HUES6 (cell line): ENCODE measurements at regions not wholly inside any gene's neighbourhood (a gene's known extent, or its start where the extent isn't known, plus 50 kb on each side); places are given as distances from the start of the nearest gene placed in this dataset.

Source experiments
- H3K27ac ChIP-seq: 2 replicates; pipeline ENCODE4 v1.7.0; 2013; ENCODE audit warnings: low read depth, mild to moderate bottlenecking, low read length, inconsistent platforms
- H3K27me3 ChIP-seq: 2 replicates; pipeline ENCODE4 v1.6.1; 2013; ENCODE audit warnings: low read length; ENCODE audit not compliant: control insufficient read depth, insufficient read depth
- H3K36me3 ChIP-seq: 2 replicates; pipeline ENCODE4 v1.6.1; 2013; ENCODE audit warnings: low read length; ENCODE audit not compliant: control insufficient read depth, insufficient read depth
- H3K4me1 ChIP-seq: 2 replicates; pipeline ENCODE4 v1.6.1; 2013; ENCODE audit warnings: low read length; ENCODE audit not compliant: control insufficient read depth, insufficient read depth
- H3K4me3 ChIP-seq: 2 replicates; pipeline ENCODE4 v1.5.1; 2013; ENCODE audit warnings: low read depth, low read length
- H3K9ac ChIP-seq: one replicate; pipeline ENCODE4 v1.6.1; 2013; ENCODE audit warnings: mild to moderate bottlenecking, low read length
- H3K9me3 ChIP-seq: 2 replicates; pipeline ENCODE4 v1.6.1; 2013; ENCODE audit warnings: low read depth, low read length; ENCODE audit not compliant: control insufficient read depth, insufficient read depth

GRCh38 chr12:31846405-31846804 lies 112.8 kb upstream of the RESF1 start:
- H3K27ac ChIP-seq = no peak overlapping the region
- no peak overlapping the region for H3K9ac ChIP-seq
- peaks cover 74% of the 10 kb centered on the region for H3K9me3 ChIP-seq
- no peaks in the 10 kb centered on the region for H3K4me1 ChIP-seq
- H3K4me3 ChIP-seq = no peak overlapping the region
- H3K36me3 ChIP-seq = no peaks in the 10 kb centered on the region; the same call in 1 of the 2 replicates
- H3K27me3 ChIP-seq = no peaks in the 10 kb centered on the region

- Histone ChIP-seq H3K9ac (no peak overlapping the region), H3K9me3 (peaks cover 67% of the 10 kb centered on the region), H3K27ac (no peak overlapping the region), H3K4me3 (no peak overlapping the region), H3K27me3 (no peaks in the 10 kb centered on the region), H3K36me3 (no peaks in the 10 kb centered on the region; the same call in 1 of the 2 replicates), H3K4me1 (no peaks in the 10 kb centered on the region)
These were observed 113.4 kb upstream of the RESF1 start for GRCh38 chr12:31845613-31846322.

- H3K27me3 ChIP-seq = no peaks in the 10 kb centered on the region
- H3K4me1 ChIP-seq = no peaks in the 10 kb centered on the region
- H3K9me3 ChIP-seq = peaks cover 50% of the 10 kb centered on the region
- H3K9ac ChIP-seq = no peak overlapping the region
- H3K4me3 ChIP-seq = no peak overlapping the region
- H3K27ac ChIP-seq = no peak overlapping the region
- no peaks in the 10 kb centered on the region; the same call in 1 of the 2 replicates for H3K36me3 ChIP-seq
These were observed 114.7 kb upstream of the AMN1 start for GRCh38 chr12:31843398-31844095.

- H3K36me3 ChIP-seq = no peaks in the 10 kb centered on the region
- H3K4me1 ChIP-seq = no peaks in the 10 kb centered on the region
- no peak overlapping the region for H3K27ac ChIP-seq
- no peak overlapping the region for H3K4me3 ChIP-seq
- no peaks in the 10 kb centered on the region for H3K27me3 ChIP-seq
- peaks cover 28% of the 10 kb centered on the region for H3K9me3 ChIP-seq
- no peak overlapping the region for H3K9ac ChIP-seq
These were observed 109.1 kb upstream of the AMN1 start for GRCh38 chr12:31837913-31838312.

GRCh38 chr12:31835276-31835882 lies 106.6 kb upstream of the AMN1 start:
- Histone ChIP-seq H3K27me3 (no peaks in the 10 kb centered on the region), H3K9ac (no peak overlapping the region), H3K4me3 (no peak overlapping the region), H3K4me1 (no peaks in the 10 kb centered on the region), H3K9me3 (peaks cover 36% of the 10 kb centered on the region), H3K36me3 (no peaks in the 10 kb centered on the region), H3K27ac (no peak overlapping the region)

- Histone ChIP-seq H3K4me1 (no peaks in the 10 kb centered on the region), H3K27me3 (no peaks in the 10 kb centered on the region), H3K9ac (no peak overlapping the region), H3K36me3 (no peaks in the 10 kb centered on the region), H3K4me3 (no peak overlapping the region), H3K27ac (no peak overlapping the region), H3K9me3 (peaks cover 36% of the 10 kb centered on the region)
These were observed 105.3 kb upstream of the AMN1 start for GRCh38 chr12:31834150-31834549.

GRCh38 chr12:31832740-31833729 lies 104.2 kb upstream of the AMN1 start:
- no peaks in the 10 kb centered on the region for H3K36me3 ChIP-seq
- no peaks in the 10 kb centered on the region for H3K27me3 ChIP-seq
- H3K4me1 ChIP-seq = no peaks in the 10 kb centered on the region
- peaks cover 36% of the 10 kb centered on the region for H3K9me3 ChIP-seq
- H3K9ac ChIP-seq = no peak overlapping the region
- H3K27ac ChIP-seq = no peak overlapping the region
- H3K4me3 ChIP-seq = no peak overlapping the region

- Histone ChIP-seq H3K27me3 (no peaks in the 10 kb centered on the region), H3K4me3 (no peak overlapping the region), H3K9ac (no peak overlapping the region), H3K9me3 (peaks cover 41% of the 10 kb centered on the region), H3K27ac (no peak overlapping the region), H3K36me3 (no peaks in the 10 kb centered on the region), H3K4me1 (no peaks in the 10 kb centered on the region)
These were observed 99.2 kb upstream of the AMN1 start for GRCh38 chr12:31828071-31828470.

- no peaks in the 10 kb centered on the region for H3K27me3 ChIP-seq
- H3K9me3 ChIP-seq = peaks cover 22% of the 10 kb centered on the region
- no peak overlapping the region for H3K27ac ChIP-seq
- no peak overlapping the region for H3K4me3 ChIP-seq
- no peaks in the 10 kb centered on the region for H3K36me3 ChIP-seq
- H3K4me1 ChIP-seq = no peaks in the 10 kb centered on the region
- H3K9ac ChIP-seq = no peak overlapping the region
These were observed 93.9 kb upstream of the AMN1 start for GRCh38 chr12:31822761-31823160.

- H3K27me3 ChIP-seq = no peaks in the 10 kb centered on the region
- H3K27ac ChIP-seq = no peak overlapping the region
- no peak overlapping the region for H3K9ac ChIP-seq
- H3K4me1 ChIP-seq = no peaks in the 10 kb centered on the region
- H3K36me3 ChIP-seq = no peaks in the 10 kb centered on the region
- no peak overlapping the region for H3K4me3 ChIP-seq
- peaks cover 17% of the 10 kb centered on the region for H3K9me3 ChIP-seq
These were observed 92.7 kb upstream of the AMN1 start for GRCh38 chr12:31821484-31821883.
